ENCODE measurements at regions not wholly inside any gene's neighbourhood (a gene's known extent, or its start where the extent isn't known, plus 50 kb on each side); places are given as distances from the start of the nearest gene placed in this dataset.

DNA sequence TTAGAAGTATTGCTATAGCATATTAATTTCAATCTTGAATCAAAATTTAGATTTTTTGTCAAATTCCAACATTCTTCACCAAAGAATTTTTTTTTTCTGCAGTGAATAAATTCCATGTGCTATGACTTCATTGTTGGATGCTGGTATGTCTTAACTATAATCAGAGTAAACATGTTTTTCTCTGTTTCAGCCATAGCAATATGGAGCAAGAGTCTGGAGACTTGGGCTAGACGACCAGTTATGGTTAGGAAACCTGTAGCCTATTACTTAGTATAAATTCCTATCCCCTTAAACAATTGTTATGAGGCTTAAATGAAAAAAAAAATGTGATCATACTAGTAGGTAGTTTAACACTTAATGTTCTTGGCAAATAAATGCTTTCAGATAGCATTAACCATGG lies 431.9 kb upstream of the FRG2C start:
- CTCF ChIA-PET (ENCODE audit: unreplicated experiment) = no interaction called here
- Histone ChIP-seq H4K20me1 (ENCODE audit: insufficient read depth, low read length) (no peaks in the 10 kb centered on the region), H3K79me2 (ENCODE audit: insufficient read depth, low read depth, low read length) (no peaks in the 10 kb centered on the region), H3K4me3 (ENCODE audit: low read depth, low read length, poor library complexity, severe bottlenecking) (no peak overlapping the region), H3K9me2 (ENCODE audit: insufficient read depth, low read length) (no peaks in the 10 kb centered on the region), H3K9me3 (ENCODE audit: low read length) (no peaks in the 10 kb centered on the region), H3K27ac (ENCODE audit: low read depth, low read length, poor library complexity, severe bottlenecking) (no peak overlapping the region), H3K4me2 (ENCODE audit: low read length) (no peak overlapping the region), H3K4me1 (ENCODE audit: insufficient read depth, low read length, poor library complexity, severe bottlenecking) (no peaks in the 10 kb centered on the region), H3K36me3 (ENCODE audit: insufficient read depth, low read length) (no peaks in the 10 kb centered on the region), H2AFZ (ENCODE audit: low read length) (no peak overlapping the region)
- BruUV-seq (replicated peaks) = no TSS peak
- no peak for DNase-seq (ENCODE audit: low spot score)
- TF ChIP-seq EZH2phosphoT487 (IDR thresholded peaks at IDR 0.05; ENCODE audit: borderline replicate concordance, low read depth, low read length) = no peak
- TF ChIP-seq, protein P1, sequence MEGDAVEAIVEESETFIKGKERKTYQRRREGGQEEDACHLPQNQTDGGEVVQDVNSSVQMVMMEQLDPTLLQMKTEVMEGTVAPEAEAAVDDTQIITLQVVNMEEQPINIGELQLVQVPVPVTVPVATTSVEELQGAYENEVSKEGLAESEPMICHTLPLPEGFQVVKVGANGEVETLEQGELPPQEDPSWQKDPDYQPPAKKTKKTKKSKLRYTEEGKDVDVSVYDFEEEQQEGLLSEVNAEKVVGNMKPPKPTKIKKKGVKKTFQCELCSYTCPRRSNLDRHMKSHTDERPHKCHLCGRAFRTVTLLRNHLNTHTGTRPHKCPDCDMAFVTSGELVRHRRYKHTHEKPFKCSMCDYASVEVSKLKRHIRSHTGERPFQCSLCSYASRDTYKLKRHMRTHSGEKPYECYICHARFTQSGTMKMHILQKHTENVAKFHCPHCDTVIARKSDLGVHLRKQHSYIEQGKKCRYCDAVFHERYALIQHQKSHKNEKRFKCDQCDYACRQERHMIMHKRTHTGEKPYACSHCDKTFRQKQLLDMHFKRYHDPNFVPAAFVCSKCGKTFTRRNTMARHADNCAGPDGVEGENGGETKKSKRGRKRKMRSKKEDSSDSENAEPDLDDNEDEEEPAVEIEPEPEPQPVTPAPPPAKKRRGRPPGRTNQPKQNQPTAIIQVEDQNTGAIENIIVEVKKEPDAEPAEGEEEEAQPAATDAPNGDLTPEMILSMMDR (conservative IDR thresholded peaks at IDR 0.05; ENCODE audit: low read length) = no peak
- intact Hi-C loops (cut with micrococcal nuclease; ENCODE audit: unreplicated experiment) = no loop called here
- POLR2A ChIA-PET = no interaction called here

DNA sequence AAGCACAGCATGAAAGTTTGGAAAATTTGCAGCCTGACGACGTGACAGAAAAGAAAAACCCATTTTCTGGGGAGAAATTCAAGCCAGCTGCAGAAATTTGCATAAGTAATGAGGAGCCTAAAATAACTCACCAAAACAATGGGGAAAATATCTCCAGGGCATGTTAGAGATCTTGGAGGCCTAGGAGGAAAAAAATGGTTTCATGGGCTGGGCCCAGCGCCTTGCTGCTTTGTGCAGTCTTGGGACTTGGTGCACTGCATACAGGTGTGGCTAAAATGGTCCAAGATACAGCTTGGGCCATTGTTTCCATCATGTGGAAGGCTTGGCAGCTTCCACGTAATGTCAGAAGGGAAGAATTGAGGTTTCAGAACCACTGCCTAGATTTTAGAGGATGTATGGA lies 428.5 kb upstream of the FRG2C start:
- TF ChIP-seq, protein P1 (conservative IDR thresholded peaks at IDR 0.05; ENCODE audit: low read length) = no peak
- TF ChIP-seq EZH2phosphoT487 (IDR thresholded peaks at IDR 0.05; ENCODE audit: borderline replicate concordance, low read depth, low read length) = no peak

DNA sequence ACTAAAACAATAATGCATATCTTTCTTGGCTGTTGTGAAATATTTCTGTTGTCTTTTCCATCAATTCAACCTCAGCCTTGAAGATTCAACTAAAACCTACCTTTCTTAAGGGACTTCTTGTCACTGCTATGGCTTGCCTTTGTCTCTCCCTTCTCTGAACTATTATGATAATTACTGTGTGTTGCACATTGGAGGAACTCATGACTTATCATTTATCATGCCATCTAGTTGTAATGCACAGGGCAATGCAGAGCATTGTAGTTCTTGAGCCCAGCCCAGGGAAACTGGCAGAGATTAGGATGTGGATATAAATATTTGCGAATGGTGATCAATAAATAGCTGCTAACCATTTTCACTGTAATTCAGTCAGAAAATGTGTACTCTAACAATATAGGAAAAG lies 427.1 kb upstream of the FRG2C start:
- ChIA-PET CTCF (ENCODE audit: unreplicated experiment) (no interaction called here), POLR2A (no interaction called here)
- Histone ChIP-seq H3K9me3 (ENCODE audit: low read length) (no peaks in the 10 kb centered on the region), H4K20me1 (ENCODE audit: insufficient read depth, low read length) (no peaks in the 10 kb centered on the region), H3K4me1 (ENCODE audit: insufficient read depth, low read length, poor library complexity, severe bottlenecking) (no peaks in the 10 kb centered on the region), H3K36me3 (ENCODE audit: insufficient read depth, low read length) (no peaks in the 10 kb centered on the region), H3K4me2 (ENCODE audit: low read length) (no peak overlapping the region), H2AFZ (ENCODE audit: low read length) (no peak overlapping the region), H3K9me2 (ENCODE audit: insufficient read depth, low read length) (no peaks in the 10 kb centered on the region), H3K4me3 (ENCODE audit: low read depth, low read length, poor library complexity, severe bottlenecking) (no peak overlapping the region), H3K27ac (ENCODE audit: low read depth, low read length, poor library complexity, severe bottlenecking) (no peak overlapping the region), H3K79me2 (ENCODE audit: insufficient read depth, low read depth, low read length) (no peaks in the 10 kb centered on the region)
- TF ChIP-seq EZH2phosphoT487 (IDR thresholded peaks at IDR 0.05; ENCODE audit: borderline replicate concordance, low read depth, low read length) = no peak
- BruUV-seq (replicated peaks) = no TSS peak
- DNase-seq (ENCODE audit: low spot score) = no peak
- intact Hi-C loops (cut with micrococcal nuclease; ENCODE audit: unreplicated experiment) = no loop called here

More for the DNA sequence above, 428.5 kb upstream of the FRG2C start:
- Histone ChIP-seq H3K4me3 (ENCODE audit: low read depth, low read length, poor library complexity, severe bottlenecking) (no peak overlapping the region), H3K79me2 (ENCODE audit: insufficient read depth, low read depth, low read length) (no peaks in the 10 kb centered on the region), H3K36me3 (ENCODE audit: insufficient read depth, low read length) (no peaks in the 10 kb centered on the region), H3K9me2 (ENCODE audit: insufficient read depth, low read length) (no peaks in the 10 kb centered on the region), H2AFZ (ENCODE audit: low read length) (no peak overlapping the region), H3K9me3 (ENCODE audit: low read length) (no peaks in the 10 kb centered on the region), H3K27ac (ENCODE audit: low read depth, low read length, poor library complexity, severe bottlenecking) (no peak overlapping the region), H3K4me1 (ENCODE audit: insufficient read depth, low read length, poor library complexity, severe bottlenecking) (no peaks in the 10 kb centered on the region), H3K4me2 (ENCODE audit: low read length) (no peak overlapping the region), H4K20me1 (ENCODE audit: insufficient read depth, low read length) (no peaks in the 10 kb centered on the region)
- intact Hi-C loops (cut with micrococcal nuclease; ENCODE audit: unreplicated experiment) = no loop called here
- BruUV-seq (replicated peaks) = no TSS peak
- POLR2A ChIA-PET = no interaction called here
- CTCF ChIA-PET (ENCODE audit: unreplicated experiment) = no interaction called here
- DNase-seq (ENCODE audit: low spot score) = no peak
